ENCODE measurements at regions not wholly inside any gene's neighbourhood (a gene's known extent, or its start where the extent isn't known, plus 50 kb on each side); places are given as distances from the start of the nearest gene placed in this dataset.

DNA sequence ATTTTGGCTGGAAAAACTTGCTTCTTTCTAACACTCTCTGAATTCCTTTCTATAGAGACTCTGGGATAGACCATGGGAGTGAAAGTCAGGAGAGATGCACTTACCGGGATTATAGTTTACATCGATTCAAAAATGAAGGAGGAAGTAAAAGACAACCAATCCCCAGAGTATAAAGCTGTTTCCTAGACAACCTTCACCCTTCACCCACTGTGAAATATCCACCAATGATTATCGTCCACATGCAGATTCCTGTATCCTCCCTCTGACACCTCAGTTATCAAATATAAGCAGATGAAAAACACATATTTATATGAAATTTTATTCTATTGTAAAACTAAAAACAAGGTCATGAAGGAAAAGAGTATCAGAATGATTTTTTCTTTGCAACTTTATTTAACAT lies 258.8 kb upstream of the GK2 start:
- Histone ChIP-seq H3K27me3 (no peaks in the 10 kb centered on the region), H3K9me3 (no peaks in the 10 kb centered on the region), H3K27ac (no peak overlapping the region), H3K4me3 (no peak overlapping the region), H3K36me3 (no peaks in the 10 kb centered on the region), H3K4me1 (ENCODE audit: insufficient read depth) (no peaks in the 10 kb centered on the region)
- 33 to 72% (median 43%) methylated on average over 3 of the region's 3 CpGs for WGBS, 3 donors
- TF ChIP-seq CTCF (IDR thresholded peaks at IDR 0.05) (no peak), EP300 (IDR thresholded peaks at IDR 0.05) (no peak), POLR2A (IDR thresholded peaks at IDR 0.05) (no peak)
- DNase-seq = no peak
- intact Hi-C loops (cut with DNase I) = no loop called here

GRCh38 chr4:79666112-79666511 lies 258.1 kb upstream of the GK2 start:
- TF ChIP-seq CTCF (IDR thresholded peaks at IDR 0.05) (no peak), EP300 (IDR thresholded peaks at IDR 0.05) (no peak), POLR2A (IDR thresholded peaks at IDR 0.05) (no peak)
- no peaks in the 10 kb centered on the region for H3K27me3 ChIP-seq
- 51 to 72% (median 57%) methylated on average over 1 of the region's 1 CpG for WGBS, 3 donors
- no peaks in the 10 kb centered on the region for H3K4me1 ChIP-seq (ENCODE audit: insufficient read depth)
- H3K36me3 ChIP-seq = no peaks in the 10 kb centered on the region
- H3K9me3 ChIP-seq = no peaks in the 10 kb centered on the region
- no peak overlapping the region for H3K4me3 ChIP-seq
- DNase-seq = no peak
- H3K27ac ChIP-seq = no peak overlapping the region
- intact Hi-C loops (cut with DNase I) = no loop called here

GRCh38 chr4:79663865-79664264 lies 255.8 kb upstream of the GK2 start:
- intact Hi-C loops (cut with DNase I) = no loop called here
- no peak for TF ChIP-seq EP300 (IDR thresholded peaks at IDR 0.05)
- TF ChIP-seq POLR2A (IDR thresholded peaks at IDR 0.05) = no peak
- TF ChIP-seq CTCF (IDR thresholded peaks at IDR 0.05) = no peak
- Histone ChIP-seq H3K27ac (no peak overlapping the region), H3K9me3 (no peaks in the 10 kb centered on the region), H3K36me3 (no peaks in the 10 kb centered on the region), H3K4me3 (no peak overlapping the region), H3K4me1 (ENCODE audit: insufficient read depth) (no peaks in the 10 kb centered on the region), H3K27me3 (no peaks in the 10 kb centered on the region)
- DNase-seq = no peak
- WGBS, 3 donors = 89 to 98% (median 92%) methylated on average over 4 of the region's 4 CpGs

DNA sequence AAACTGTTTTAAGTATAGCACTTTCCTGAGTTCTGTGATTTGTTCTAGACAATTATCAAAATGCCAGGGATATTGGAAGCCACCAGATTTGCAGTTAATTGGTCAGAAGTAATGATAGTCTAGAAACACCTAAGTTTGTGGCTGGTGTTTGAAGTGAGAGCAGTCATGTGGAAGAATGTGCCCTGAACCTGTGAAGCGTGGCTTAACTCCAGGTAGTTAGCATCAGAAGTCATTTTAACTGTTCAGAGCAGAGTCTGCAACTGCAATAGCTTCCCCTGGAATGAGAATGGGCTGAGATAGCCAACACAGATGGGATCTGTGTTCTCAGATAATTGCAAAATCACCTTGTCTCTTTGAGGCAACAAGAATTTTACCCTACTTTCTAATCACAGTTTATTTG lies 255.1 kb upstream of the GK2 start:
- Histone ChIP-seq H3K9me3 (no peaks in the 10 kb centered on the region), H3K27me3 (no peaks in the 10 kb centered on the region), H3K27ac (no peak overlapping the region), H3K4me1 (ENCODE audit: insufficient read depth) (no peaks in the 10 kb centered on the region), H3K4me3 (no peak overlapping the region), H3K36me3 (no peaks in the 10 kb centered on the region)
- 87 to 96% (median 92%) methylated on average over 1 of the region's 1 CpG for WGBS, 3 donors
- intact Hi-C loops (cut with DNase I) = no loop called here
- TF ChIP-seq EP300 (IDR thresholded peaks at IDR 0.05) (no peak), POLR2A (IDR thresholded peaks at IDR 0.05) (no peak), CTCF (IDR thresholded peaks at IDR 0.05) (no peak)
- DNase-seq = no peak

DNA sequence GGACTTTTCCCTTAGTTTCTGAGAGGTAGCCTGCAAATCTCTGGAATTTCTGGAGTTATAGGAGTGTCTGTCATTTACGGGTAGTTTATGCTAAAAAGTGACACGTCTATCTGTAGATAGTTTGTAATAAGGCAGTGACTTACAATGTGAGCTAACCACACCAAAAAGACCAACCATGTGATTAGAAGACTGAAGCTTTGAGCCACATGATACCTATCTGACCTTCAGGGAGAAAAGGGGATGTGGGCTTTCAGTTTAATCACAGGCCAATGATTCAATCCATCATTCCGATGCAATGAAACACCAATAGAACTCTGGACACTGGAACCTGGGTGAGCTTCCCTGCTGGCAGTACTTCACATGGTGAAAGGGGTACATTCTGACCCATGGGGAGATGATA lies 254.6 kb upstream of the GK2 start:
- no peak for TF ChIP-seq EP300 (IDR thresholded peaks at IDR 0.05)
- no peak for TF ChIP-seq POLR2A (IDR thresholded peaks at IDR 0.05)
- no peak for TF ChIP-seq CTCF (IDR thresholded peaks at IDR 0.05)
- Histone ChIP-seq H3K4me1 (ENCODE audit: insufficient read depth) (no peaks in the 10 kb centered on the region), H3K27me3 (no peaks in the 10 kb centered on the region), H3K4me3 (no peak overlapping the region), H3K9me3 (peaks cover 0 to 2% of the 10 kb centered on the region in 2 donors), H3K36me3 (no peaks in the 10 kb centered on the region), H3K27ac (no peak overlapping the region)
- intact Hi-C loops (cut with DNase I) = no loop called here
- no peak for DNase-seq
- WGBS, 3 donors = 84 to 93% (median 92%) methylated on average over 3 of the region's 3 CpGs

All from ovary (tissue), 7 donors.